IMR-90 (cell line): ENCODE measurements at regions not wholly inside any gene's neighbourhood (a gene's known extent, or its start where the extent isn't known, plus 50 kb on each side); places are given as distances from the start of the nearest gene placed in this dataset.

Experiments used
- CEBPB ChIP-seq: IDR thresholded peaks from 2 replicates; pipeline ENCODE4 v1.6.1; 2012; ENCODE audit warnings: low read depth, low read length, improper control_type of control experiment
- CHD1 ChIP-seq: IDR thresholded peaks from 2 replicates; pipeline ENCODE4 v1.6.1; 2012; ENCODE audit warnings: low read depth, low read length, improper control_type of control experiment
- CTCF ChIP-seq: conservative IDR thresholded peaks from 2 replicates; pipeline ENCODE4 v1.5.1; 2012; ENCODE audit warnings: mild to moderate bottlenecking, low read depth, low read length, improper control_type of control experiment
- MAFK ChIP-seq: IDR thresholded peaks from 2 replicates; pipeline ENCODE4 v1.6.1; 2012; ENCODE audit warnings: low read depth, low read length, improper control_type of control experiment
- MAZ ChIP-seq: IDR thresholded peaks from 2 replicates; pipeline ENCODE4 v1.6.1; 2012; ENCODE audit warnings: low read depth, mild to moderate bottlenecking, low read length, improper control_type of control experiment, moderate library complexity, borderline replicate concordance
- MXI1 ChIP-seq: IDR thresholded peaks from 2 replicates; pipeline ENCODE4 v1.6.1; 2012; ENCODE audit warnings: low read depth, mild to moderate bottlenecking, low read length, moderate library complexity, borderline replicate concordance
- POLR2A ChIP-seq: IDR thresholded peaks from 2 replicates; pipeline ENCODE4 v1.6.1; 2012; ENCODE audit warnings: mild to moderate bottlenecking, low read depth, low read length
- RAD21 ChIP-seq: IDR thresholded peaks from 2 replicates; pipeline ENCODE4 v1.6.1; 2012; ENCODE audit warnings: low read length, improper control_type of control experiment
- RFX5 ChIP-seq: IDR thresholded peaks from 2 replicates; pipeline ENCODE4 v1.8.0; 2012; ENCODE audit warnings: low read depth, mild to moderate bottlenecking, low read length, moderate library complexity
- SMC3 ChIP-seq: fragments of 150-350 bp; IDR thresholded peaks from 2 replicates; pipeline ENCODE4 v1.6.1; 2016; ENCODE audit warnings: low read depth, mild to moderate bottlenecking, antibody characterized with exemption, low read length, moderate library complexity
- USF2 ChIP-seq: fragments of 150-350 bp; IDR thresholded peaks from 2 replicates; pipeline ENCODE4 v1.6.1; 2017; ENCODE audit warnings: mild to moderate bottlenecking, antibody characterized with exemption, low read length, low read depth

- no peak for TF ChIP-seq CTCF
- TF ChIP-seq SMC3: no peak
- TF ChIP-seq USF2: no peak
- TF ChIP-seq CEBPB: no peak
- no peak for TF ChIP-seq MAFK
- no peak for TF ChIP-seq POLR2A
- TF ChIP-seq RAD21: no peak
- no peak for TF ChIP-seq MAZ
- no peak for TF ChIP-seq MXI1
- no peak for TF ChIP-seq CHD1
- no peak for TF ChIP-seq RFX5
Observed at GRCh38 chr14:25546826-25547225, 496.9 kb upstream of the STXBP6 start.
